HG02943 (cell line): ENCODE measurements at regions not wholly inside any gene's neighbourhood (a gene's known extent, or its start where the extent isn't known, plus 50 kb on each side); places are given as distances from the start of the nearest gene placed in this dataset.
"Not testable (repeated sequence)": the region's sequence is repeated elsewhere in the genome, so short reads cannot be mapped to it uniquely, and the experiment has no call there.

Experiments used
- ATAC-seq: cut with Tn5 transposase; IDR thresholded peaks from one replicate; pipeline ENCODE4 v1.9.1; 2021; ENCODE audit warnings: mild to moderate bottlenecking, low read depth, moderate library complexity; ENCODE audit not compliant: unreplicated experiment

DNA sequence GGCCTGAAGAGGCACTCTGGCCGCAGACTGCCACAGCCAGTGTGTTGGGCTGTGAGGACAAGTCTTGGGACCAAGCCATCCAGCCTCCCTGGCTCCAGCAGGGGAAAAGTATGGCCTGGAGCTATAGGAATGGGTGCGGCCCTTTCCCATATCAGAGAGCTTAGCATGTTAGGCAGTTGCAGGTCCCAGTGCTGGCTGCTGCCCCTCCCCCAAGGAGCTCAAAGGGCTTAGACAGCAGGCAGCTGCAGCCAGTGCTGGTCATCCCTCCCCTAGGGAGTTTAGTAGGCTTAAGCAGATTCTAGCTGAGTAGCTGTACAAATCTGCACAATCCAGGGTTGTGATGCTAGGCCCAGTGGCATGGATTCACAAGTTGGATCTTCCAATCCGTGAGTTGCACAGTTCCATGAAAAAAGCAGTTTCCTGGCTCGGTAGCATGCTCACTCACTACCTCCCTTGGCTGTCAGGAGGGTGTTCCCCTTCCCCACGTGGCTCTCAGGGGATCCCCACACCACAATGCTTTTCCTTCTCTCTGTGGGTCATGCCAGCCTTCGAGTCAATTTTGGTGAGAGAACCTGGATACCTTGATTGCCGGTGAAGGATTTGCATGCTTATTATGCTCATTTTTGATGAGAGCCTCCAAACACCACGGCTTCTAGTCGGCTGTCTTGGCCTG, 1490.8 kb downstream of the BRINP3 start:
- ATAC-seq: no peak

DNA sequence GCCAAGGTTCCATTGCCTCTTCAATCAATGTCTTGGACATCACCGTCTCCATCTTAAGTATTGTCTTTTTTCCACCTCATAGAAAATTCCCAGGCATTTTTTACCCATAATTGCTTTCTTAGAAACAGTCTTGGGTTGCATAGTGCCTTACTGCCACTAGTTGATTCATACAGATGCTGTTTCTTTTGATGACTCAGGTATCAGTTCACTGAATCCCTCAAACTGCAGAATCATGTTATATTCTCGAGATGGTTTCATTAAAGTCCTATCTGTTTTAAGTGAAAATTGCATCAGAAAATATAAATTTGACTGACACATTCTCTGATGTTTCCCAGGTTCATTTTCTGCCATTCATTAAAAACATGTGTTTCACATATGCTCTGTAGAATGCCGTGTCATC, 1489.1 kb downstream of the BRINP3 start:
- no peak for ATAC-seq

DNA sequence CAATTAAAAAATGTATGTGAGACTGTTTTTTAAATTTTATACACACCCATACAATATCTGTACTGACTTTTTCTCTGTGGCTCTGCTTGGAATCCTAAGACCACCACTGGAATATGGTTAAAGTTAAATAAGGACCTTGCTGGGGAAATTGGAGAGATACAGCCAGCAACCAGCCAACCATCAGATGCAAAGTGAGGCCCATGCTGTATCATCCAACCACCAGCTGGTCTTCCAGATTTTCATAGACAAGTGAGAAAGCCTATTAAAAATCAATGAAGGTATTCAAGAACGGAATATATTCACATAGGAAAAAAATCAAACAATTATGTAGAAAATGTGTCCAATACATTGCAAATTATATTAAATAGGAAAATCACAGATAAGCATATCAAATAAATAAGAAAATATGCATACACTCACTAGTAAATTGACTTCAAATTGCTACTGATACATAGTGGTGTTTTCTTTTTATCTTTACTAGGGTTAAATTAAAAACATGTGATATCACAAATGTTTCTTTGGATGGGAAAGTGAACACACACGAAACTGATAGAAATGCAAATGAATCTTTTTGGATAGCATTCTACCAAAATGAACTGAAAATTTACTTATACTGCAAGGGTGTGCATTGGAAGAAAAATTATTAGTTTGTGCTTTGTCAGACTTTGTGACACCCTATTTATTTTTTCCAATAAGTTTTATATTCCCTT, 1486.3 kb downstream of the BRINP3 start:
- ATAC-seq: no peak

DNA sequence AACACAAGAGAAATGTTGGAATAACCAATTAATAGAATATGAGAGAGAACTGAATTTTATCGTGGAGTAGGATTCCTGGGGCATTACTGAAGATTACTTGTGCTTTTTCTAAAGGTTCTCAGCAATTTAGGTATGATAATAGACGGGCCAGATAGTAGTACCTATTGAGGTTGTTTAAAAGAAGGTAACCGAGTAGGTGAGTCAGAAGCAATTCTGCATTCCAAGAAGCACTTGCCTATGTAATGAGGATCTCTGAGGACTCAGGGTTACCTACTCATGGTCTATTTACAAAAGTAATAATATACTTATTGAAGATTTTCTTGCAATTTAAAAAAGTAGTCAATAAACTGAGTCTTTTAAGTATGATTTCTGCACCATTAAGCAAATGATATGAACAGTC, 1469.8 kb downstream of the BRINP3 start:
- ATAC-seq: no peak

DNA sequence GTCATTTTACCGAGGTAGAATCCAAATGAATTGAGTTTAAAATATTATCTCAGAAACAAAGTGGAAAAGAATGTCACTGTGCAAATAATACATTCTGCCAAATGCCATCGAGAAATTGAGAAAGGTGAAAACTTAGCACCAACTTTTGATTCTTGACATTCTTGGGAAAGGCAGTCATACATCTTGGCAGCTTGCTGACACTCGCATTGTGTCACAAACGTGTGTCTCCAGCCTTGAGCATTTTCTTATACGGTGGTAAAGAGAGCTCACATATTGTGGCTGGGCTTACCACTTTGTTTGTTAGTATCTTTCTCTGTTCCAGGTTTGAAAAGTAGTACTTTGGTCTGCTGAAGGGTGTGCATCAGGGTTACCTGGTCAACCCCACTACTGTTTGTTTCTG, 1456.1 kb downstream of the BRINP3 start:
- ATAC-seq: no peak

DNA sequence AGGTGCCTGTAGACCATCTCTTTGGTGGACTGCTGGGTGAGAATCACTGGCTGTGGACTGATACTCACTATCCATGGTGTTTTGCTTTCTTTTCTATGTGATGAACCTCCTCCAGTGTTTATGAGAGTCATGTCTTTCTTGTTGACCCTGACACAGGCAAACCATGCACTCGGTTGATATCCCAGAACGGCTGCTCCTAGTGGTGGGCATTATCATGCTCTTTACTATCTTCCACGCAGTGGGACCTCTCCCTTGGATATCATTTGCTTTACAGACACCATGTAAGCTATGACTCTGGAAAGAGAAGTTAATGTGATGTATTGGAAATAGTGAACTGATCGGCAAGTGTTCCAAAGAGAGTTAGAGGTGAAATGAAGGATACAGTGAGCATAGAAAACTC, 1455.6 kb downstream of the BRINP3 start:
- no peak for ATAC-seq

DNA sequence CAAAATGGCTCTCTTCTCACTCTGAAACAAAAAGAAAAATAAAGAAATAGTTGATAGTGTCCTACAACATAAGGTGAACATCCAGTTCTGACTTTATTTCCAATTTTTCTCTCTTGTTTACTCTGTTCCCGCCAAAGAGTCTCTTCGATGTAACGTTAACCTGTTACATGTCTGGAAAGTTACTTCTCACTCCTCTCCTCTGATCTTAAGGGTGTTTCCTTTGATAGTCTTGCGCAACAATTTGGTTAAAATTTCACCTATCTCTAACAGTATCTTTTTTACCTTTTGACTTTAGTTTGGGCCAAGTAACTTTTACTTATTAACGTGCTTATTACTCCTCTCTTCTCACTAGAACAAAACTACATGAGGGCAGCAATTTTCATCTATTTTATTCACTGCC, 1450.2 kb downstream of the BRINP3 start:
- no peak for ATAC-seq

DNA sequence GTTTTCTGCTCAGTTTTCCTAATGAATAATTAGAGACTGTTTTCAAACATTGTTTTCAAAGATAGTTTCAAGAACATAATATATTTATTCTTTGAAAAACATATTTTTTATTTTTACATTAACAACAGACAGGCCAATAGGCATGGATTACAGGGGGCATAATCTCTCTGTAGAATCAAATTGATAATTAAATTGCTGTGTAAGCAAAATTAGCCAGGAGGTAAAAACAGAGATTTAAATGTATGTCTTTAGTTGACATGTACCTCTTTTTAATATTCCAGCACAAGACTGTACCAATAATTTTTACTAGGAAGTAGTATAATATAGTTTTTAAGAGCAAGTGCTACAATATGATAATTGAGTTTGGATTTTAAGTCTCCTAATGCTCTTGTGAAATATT, 1444.5 kb downstream of the BRINP3 start:
- ATAC-seq: no peak

DNA sequence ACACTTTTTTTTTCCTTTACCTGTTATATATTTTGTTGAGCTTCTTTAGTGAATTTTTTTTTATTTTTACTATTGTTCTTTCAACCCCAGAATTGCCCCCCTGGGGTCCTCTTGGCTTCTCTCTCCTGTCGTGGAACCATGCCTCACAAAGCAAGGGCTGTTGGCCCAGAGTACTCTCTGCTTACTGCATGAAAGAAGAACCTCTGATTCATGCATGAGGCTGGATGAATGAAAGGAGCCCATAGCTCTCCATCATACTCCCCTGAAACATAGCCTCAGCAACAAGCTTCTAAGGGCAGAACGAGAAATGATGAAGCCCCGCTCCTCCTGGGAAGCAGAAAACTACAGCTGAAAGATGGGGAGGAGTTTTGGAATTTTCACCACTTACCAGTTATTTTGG, 1441.0 kb downstream of the BRINP3 start:
- ATAC-seq: no peak

DNA sequence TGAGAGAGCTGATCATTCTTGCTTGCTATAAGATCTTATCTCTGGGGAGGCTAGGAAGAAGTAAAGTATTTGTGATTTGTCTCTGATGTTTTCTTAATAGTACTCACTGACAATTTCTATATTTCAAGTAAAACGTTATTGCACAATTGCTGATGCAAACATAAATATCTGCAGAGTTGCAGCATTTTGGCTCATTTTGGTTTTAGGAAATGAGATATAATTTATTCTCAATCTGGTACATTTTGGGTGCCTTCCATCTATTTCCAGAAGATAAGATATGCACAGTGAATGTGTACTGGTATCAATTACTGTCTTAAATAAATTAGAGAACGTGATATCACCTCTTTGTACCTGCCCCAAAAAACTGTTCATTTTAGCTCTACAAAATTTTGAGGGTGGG, 1431.5 kb downstream of the BRINP3 start:
- ATAC-seq: no peak

DNA sequence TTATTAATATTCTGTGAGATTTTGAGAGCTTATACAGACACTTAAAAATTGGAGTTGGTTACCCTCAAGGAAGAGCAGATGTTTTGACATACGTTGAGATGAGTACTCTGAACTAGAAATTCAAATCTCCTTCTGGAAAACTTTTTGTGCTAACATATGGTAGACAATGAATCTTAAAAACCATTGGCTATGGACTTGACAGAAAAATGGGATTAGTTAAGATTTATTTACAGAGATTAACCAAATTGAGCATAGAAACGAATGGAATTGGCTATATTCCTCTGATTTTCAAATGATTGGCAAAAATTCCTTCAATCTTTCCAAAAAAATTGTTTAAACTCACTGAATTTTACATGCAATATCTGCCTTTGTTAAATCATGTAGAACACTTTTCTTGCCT, 1392.9 kb downstream of the BRINP3 start:
- ATAC-seq: no peak

DNA sequence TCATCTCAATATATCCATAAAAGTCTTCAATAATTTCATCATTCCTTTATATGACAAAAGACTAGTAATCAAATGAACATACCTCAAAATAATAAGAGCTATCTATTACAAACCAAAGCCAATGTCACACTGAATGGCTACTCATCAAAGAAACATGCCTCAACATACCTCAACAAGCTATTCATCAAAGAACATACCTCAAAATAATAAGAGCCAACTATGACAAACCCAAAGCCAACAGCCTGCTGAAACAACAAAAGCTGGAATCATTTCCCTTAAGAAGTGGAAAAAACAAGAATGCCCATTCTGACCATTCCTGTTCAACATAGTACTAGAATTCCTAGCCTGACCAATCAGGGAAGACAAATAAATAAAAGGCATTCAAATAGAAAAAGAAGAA, 1373.7 kb downstream of the BRINP3 start:
- no peak for ATAC-seq

DNA sequence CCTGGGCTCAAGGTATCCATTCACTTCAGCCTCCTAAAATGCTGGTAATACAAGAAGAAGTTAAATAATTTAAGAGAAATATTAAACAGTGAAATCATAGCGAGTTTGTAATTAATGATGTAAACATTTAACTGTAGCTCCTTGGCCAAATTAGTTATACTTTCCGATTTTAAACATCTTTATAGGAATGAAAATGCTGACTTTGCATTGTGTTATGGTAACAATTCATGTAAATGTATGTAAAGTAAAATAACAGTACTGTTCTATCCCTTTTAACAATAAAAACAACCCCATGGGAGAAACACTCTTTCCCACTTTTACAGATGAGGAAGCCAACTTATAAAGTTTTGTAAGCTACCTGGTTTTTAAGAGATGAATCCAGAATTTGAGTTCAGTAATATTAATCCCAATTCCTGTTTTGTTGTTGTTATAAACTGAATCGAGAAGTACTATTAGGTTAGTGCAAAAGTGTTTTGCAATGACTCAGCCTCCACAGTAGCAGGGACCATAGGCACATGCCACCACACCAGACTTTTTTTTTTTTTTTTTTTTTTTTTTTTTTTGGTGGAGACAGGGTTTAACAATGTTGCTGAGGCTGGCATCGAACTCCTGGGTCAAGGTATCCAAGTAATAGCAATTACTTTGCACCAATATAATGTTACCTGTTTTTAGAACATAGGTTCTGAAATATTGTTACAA, 1360.4 kb downstream of the BRINP3 start:
- ATAC-seq: no peak

DNA sequence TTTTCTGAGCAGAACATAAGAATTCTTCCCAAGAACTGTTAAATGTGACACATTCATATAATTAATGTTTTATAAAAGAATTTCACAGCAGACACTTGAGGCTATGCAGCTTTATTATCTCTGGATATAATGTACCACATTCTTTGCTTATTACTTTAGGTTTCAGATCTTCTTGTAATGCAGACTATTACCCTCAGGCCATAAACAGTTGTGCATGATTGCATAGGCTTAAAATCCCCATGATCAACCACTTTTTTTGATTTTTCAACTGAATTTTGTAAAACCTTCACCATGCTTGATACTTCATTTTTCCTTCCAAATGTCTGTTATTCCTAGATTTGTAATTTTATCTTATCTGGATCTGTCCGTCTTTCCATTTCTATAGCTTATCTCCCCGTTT, 1355.7 kb downstream of the BRINP3 start:
- no peak for ATAC-seq

DNA sequence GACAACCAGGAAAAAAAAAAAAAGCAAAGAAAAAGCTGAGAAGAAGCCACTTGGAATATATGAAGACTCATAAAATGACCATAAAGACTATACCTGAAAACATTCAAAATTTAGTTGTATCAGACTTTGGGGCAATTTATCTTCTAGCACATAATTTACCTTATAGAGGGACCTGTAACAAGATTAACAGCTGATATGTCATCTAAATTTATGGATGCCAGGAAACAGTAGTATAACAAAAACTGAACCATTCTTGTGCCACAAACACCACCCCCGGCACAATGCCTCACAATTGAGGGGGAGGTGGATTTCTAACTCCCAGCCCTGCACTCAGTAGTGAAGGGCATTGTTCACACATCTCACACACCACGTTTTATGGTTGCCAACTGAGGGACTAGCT, 1352.0 kb downstream of the BRINP3 start:
- ATAC-seq: no peak

DNA sequence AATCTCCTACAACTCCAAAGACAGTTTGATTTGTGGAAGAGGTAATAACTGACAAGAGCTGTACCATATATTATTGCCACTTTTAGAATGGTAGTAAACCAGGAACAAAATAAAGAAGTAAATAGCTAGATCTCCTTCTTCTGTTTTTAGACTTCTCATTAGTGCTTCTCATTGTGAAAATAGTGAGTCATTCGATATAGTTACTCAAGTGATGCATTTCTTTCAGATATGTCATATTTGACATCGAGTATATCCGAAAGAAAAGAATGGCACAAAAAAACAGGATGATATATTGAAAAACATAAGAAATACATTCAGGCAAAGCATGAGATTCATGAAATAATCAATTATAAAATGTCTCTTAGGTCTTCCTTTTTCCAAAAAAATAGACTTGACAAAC, 1346.1 kb downstream of the BRINP3 start:
- no peak for ATAC-seq

DNA sequence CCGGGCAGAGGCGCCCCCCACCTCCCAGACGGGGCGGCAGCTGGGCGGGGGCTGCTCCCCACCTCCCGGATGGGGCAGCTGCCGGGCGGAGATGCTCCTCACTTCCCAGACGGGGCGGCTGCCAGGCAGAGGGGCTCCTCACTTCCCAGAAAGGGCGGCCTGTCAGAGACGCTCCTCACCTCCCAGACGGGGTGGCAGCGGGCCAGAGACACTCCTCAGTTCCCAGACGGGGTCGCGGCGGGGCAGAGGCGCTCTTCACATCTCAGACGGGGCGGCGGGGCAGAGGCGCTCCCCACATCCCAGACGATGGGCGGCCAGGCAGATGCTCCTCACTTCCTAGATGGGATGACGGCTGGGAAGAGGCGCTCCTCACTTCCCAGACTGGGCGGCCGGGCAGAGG, 1337.9 kb downstream of the BRINP3 start:
- not testable (repeated sequence) for ATAC-seq

DNA sequence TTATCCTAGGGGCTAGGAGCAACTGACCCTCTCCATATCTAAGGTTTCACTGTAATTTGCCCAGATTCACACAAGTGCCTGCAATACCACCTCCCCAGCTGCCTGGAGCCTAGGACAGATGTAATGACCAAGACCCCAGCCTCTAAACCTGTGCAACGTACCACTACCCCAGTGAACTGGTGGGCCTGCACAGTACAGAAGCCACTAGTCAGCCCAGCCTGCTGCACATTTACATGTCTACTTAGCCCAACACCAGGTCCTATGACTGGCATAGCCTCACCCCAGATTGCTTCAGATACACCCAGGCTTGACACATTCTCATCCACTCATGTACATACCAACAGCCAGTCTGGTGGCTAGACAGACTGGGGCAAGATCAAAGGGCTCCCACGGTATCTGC, 1336.6 kb downstream of the BRINP3 start:
- no peak for ATAC-seq

DNA sequence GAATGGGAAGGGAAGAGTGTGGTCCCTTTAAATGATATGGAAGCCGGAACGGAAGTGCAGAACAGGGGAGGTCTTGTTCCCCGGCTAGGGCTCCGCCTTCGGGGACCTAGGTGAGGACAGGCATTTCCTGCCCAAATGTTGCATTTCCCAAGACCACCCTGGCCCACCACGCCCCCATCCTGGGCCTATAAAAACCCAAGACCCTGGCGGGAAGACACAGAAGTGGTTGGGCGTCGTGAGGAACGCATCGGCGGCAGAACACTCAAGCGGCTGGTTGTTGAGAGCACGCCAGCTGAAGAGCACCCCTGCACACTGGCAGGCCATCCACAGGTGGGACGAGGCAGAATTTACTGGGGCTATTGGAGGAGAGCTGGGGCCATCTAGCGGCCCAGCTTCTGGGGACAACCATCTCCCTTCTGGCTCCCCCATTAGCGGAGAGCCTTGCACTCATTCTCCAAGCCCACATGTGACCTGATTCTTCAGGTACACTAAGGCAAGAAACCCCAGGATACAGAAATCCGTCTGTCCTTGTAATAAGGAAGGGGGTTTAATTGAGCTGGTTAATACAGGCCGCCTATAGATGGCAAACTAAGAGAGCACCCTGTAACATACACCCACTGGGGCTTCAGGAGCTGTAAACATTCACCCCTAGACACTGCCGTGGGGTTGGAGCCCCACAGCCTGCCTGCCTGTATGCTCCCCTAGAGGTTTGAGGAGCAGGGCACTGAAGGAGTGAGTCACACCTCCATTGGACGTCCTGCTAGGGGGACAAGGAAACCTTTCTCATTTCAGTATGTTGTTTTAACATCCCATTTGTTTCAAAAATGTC, 1327.9 kb downstream of the BRINP3 start:
- ATAC-seq: no peak

DNA sequence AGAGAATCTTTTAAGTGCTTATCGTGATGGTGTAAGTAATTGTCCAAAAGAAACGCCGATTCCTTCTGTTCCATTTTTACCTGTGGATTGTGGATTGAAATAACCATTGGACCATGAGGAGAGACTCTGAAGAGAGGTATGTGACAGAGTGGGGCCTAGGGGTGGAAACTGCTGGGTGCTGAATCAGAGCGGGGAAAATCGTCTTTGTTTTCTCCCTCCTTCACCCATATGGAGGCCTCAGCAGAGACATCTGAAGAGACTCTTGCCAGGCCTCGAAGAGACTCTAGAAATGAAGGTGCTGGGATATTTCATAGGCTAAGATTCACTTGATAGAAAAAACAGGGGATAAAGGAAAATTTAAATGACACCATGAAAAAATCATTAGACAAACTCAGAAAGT, 1327.0 kb downstream of the BRINP3 start:
- ATAC-seq: no peak

DNA sequence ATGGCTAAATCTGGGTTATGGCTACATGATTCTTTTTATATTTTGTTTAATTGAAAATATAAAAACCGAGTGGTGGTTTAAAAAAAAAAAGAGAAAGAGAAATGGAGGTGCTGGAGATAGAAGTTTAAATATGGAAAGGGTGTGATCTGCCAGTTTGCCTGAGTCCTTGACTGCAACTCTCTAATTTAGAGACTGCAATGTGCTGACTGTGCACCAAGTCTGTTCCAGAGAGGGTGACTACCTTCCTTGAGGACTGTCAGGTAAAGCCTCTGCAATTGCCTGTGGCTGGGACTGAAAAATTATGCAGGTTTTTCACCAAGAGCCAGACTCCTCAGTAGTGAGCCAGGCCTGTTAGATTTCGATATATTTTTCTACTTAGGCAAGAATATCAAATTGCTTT, 1326.3 kb downstream of the BRINP3 start:
- ATAC-seq: no peak
